ENCODE measurements at regions not wholly inside any gene's neighbourhood (a gene's known extent, or its start where the extent isn't known, plus 50 kb on each side); places are given as distances from the start of the nearest gene placed in this dataset.

DNA sequence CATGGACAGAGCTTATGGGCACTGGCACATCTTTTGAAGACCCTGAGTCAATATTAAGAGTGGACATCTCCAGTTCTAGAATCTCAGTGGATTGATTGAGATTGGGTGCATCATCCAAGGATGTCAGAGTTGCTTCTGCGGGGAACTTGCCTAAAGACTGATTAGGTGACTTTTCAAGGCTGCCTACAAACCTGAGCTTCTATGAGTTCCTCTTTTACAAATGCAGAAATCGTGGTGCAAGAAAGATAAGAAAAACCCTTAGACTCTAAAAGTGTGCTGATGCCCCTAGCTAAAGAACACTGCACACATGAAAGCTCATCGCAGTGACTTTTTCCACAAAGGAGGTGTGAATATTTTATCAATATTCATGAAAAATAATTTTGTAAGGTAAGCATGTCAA, 86.8 kb upstream of the NEDD4L start:
- DNase-seq (ENCODE audit: low read depth): no peak
- H3K4me3 ChIP-seq (replicated peaks; ENCODE audit: low read depth, low read length): no peak overlapping the region
- TF ChIP-seq, protein P1, sequence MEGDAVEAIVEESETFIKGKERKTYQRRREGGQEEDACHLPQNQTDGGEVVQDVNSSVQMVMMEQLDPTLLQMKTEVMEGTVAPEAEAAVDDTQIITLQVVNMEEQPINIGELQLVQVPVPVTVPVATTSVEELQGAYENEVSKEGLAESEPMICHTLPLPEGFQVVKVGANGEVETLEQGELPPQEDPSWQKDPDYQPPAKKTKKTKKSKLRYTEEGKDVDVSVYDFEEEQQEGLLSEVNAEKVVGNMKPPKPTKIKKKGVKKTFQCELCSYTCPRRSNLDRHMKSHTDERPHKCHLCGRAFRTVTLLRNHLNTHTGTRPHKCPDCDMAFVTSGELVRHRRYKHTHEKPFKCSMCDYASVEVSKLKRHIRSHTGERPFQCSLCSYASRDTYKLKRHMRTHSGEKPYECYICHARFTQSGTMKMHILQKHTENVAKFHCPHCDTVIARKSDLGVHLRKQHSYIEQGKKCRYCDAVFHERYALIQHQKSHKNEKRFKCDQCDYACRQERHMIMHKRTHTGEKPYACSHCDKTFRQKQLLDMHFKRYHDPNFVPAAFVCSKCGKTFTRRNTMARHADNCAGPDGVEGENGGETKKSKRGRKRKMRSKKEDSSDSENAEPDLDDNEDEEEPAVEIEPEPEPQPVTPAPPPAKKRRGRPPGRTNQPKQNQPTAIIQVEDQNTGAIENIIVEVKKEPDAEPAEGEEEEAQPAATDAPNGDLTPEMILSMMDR (IDR thresholded peaks at IDR 0.05; ENCODE audit: low read length, missing control alignments): no peak

DNA sequence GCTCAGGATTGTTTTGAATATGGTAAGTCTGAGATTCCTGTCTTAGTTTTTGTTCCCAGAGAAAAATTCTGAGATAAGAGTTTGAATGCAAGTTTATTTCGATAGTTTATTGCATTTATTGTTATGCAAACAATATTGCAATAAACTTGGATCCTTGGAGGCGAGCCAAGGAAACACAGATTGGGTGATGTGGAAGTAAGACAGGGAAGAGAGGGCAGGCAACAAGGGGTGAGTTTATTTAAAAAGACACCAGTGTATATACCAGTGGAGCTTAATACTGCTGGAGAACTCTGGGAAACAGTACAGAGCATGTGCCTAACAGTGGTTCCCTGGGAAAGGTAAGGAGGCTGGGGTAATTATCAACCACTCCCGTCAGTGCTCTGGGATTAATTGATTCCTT, 87.5 kb upstream of the NEDD4L start:
- TF ChIP-seq, protein P1 (IDR thresholded peaks at IDR 0.05; ENCODE audit: low read length, missing control alignments): no peak
- H3K4me3 ChIP-seq (replicated peaks; ENCODE audit: low read depth, low read length): no peak overlapping the region
- no peak for DNase-seq (ENCODE audit: low read depth)

DNA sequence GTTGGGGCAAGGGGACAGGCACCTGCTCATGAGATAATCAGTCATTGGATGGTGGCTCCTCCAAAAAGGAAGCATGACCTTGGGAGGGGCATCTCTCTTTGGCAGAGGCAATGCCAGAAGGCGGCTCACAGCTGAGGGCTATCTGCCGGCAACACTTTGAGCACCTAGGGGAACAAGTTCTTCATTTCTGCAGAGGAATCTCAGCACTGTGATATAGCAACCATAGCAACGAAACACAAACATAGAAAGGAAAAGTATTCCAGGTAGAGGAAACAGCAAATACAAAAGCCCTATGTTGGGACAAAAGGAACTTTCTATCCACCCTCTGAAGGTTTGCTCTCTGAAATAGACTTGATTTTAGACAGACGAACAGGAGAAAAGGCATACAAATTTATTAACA, 89.1 kb upstream of the NEDD4L start:
- no peak for DNase-seq (ENCODE audit: low read depth)
- TF ChIP-seq, protein P1 (IDR thresholded peaks at IDR 0.05; ENCODE audit: low read length, missing control alignments): no peak
- no peak overlapping the region for H3K4me3 ChIP-seq (replicated peaks; ENCODE audit: low read depth, low read length)

DNA sequence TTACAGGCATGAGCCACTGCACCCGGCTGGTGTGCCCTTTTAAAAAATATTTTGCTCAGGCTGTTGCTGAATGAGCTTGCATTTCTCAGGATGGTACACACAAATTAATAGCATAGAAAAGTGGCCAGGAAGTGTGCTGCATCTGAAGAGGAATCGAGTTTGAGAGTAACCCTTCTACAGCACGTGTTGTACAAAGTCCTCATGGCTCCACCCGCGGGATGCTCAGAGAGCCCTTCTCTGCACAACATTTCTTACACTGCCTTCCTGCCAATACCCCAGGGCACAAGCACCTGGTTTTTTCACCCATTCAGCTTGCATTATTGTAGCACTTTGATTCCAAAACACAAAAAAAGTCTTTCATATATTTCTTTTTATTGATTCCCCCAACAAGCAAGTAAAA, 90.1 kb upstream of the NEDD4L start:
- no peak overlapping the region for H3K4me3 ChIP-seq (replicated peaks; ENCODE audit: low read depth, low read length)
- TF ChIP-seq, protein P1 (IDR thresholded peaks at IDR 0.05; ENCODE audit: low read length, missing control alignments): no peak
- DNase-seq (ENCODE audit: low read depth): no peak

GRCh38 chr18:57951999-57952774, 91.8 kb upstream of the NEDD4L start:
- H3K4me3 ChIP-seq (replicated peaks; ENCODE audit: low read depth, low read length): no peak overlapping the region
- peak; percentile 4 for DNase-seq (ENCODE audit: low read depth)
- TF ChIP-seq, protein P1 (IDR thresholded peaks at IDR 0.05; ENCODE audit: low read length, missing control alignments): no peak

GRCh38 chr18:57951117-57951796, 92.8 kb upstream of the NEDD4L start:
- H3K4me3 ChIP-seq (replicated peaks; ENCODE audit: low read depth, low read length): no peak overlapping the region
- TF ChIP-seq, protein P1 (IDR thresholded peaks at IDR 0.05; ENCODE audit: low read length, missing control alignments): no peak
- no peak for DNase-seq (ENCODE audit: low read depth)
